PC-9 (cell line): ENCODE measurements at regions not wholly inside any gene's neighbourhood (a gene's known extent, or its start where the extent isn't known, plus 50 kb on each side); places are given as distances from the start of the nearest gene placed in this dataset.

Source experiments
- BruUV-seq: library from RNA; stranded (reverse); fragments of 400-500 nt; replicated peaks from 2 replicates; lab custom pipeline; 2021; lab: Mats Ljungman, UMichigan
- CTCF ChIA-PET: fragments of 300-600 bp; sonication (Branson Sonifier 250); formaldehyde crosslinking; loops from one replicate; lab custom pipeline; 2022; ENCODE audit warnings: antibody characterized with exemption; lab: Charles Lee
- POLR2A ChIA-PET: fragments of 300-600 bp; sonication (Branson Sonifier 250); formaldehyde crosslinking; loops from one replicate; lab custom pipeline; 2022; ENCODE audit warnings: antibody characterized with exemption; ENCODE audit not compliant: unreplicated experiment; lab: Charles Lee
- DNase-seq, 2 experiments: peaks; one replicate each; pipeline versions ENCODE4 v3.0.0 to v3.0.0-alpha.2; 2015 to 2022; ENCODE audit warnings: mixed read lengths in 1 of 2
- H2AFZ ChIP-seq: fragments of 200-600 bp; sonication (generic); 2 replicates; pipeline ENCODE4 v1.8.1; 2017; ENCODE audit warnings: antibody characterized with exemption
- H3F3A ChIP-seq: fragments of 200-600 bp; sonication (generic); 2 replicates; pipeline ENCODE4 v1.8.1; 2017; ENCODE audit warnings: antibody characterized with exemption, mild to moderate bottlenecking, low read depth; ENCODE audit not compliant: insufficient read depth
- H3K27ac ChIP-seq: fragments of 200-600 bp; sonication (generic); 2 replicates; pipeline ENCODE4 v1.6.1; 2016; ENCODE audit warnings: mixed run types
- H3K27me3 ChIP-seq: fragments of 200-600 bp; sonication (generic); 2 replicates; pipeline ENCODE4 v1.6.1; 2016; ENCODE audit warnings: low read depth, mixed run types; ENCODE audit not compliant: insufficient read depth
- H3K36me3 ChIP-seq: fragments of 200-600 bp; sonication (generic); 2 replicates; pipeline ENCODE4 v1.6.1; 2016; ENCODE audit warnings: low read depth, mixed run types
- H3K4me1 ChIP-seq: fragments of 200-600 bp; sonication (generic); replicated peaks from 2 replicates; pipeline ENCODE4 v1.6.1; 2016; ENCODE audit warnings: mixed run types; ENCODE audit not compliant: insufficient read depth
- H3K4me2 ChIP-seq: fragments of 200-600 bp; sonication (generic); 2 replicates; pipeline ENCODE4 v1.6.1; 2017; ENCODE audit warnings: mixed run types
- H3K4me3 ChIP-seq: fragments of 200-600 bp; sonication (generic); 2 replicates; pipeline ENCODE4 v1.6.1; 2016; ENCODE audit warnings: mixed run types
- H3K79me2 ChIP-seq: fragments of 200-600 bp; sonication (generic); 2 replicates; pipeline ENCODE4 v1.6.1; 2017; ENCODE audit warnings: low read depth, mixed run types
- H3K9me2 ChIP-seq: fragments of 200-600 bp; sonication (generic); 2 replicates; pipeline ENCODE4 v1.8.1; 2017; ENCODE audit warnings: mild to moderate bottlenecking; ENCODE audit not compliant: insufficient read depth
- H3K9me3 ChIP-seq: fragments of 200-600 bp; sonication (generic); 2 replicates; pipeline ENCODE4 v1.8.1; 2016; ENCODE audit warnings: low read depth; ENCODE audit not compliant: insufficient read depth
- H4K20me1 ChIP-seq: fragments of 200-600 bp; sonication (generic); 2 replicates; pipeline ENCODE4 v1.8.1; 2017; ENCODE audit not compliant: insufficient read depth
- CTCF ChIP-seq: fragments of 200-600 bp; sonication (generic); conservative IDR thresholded peaks from 2 replicates; pipeline ENCODE4 v1.6.1; 2017; ENCODE audit warnings: mixed run types, antibody characterized with exemption, mild to moderate bottlenecking, moderate library complexity
- EZH2 ChIP-seq: fragments of 200-600 bp; sonication (generic); IDR thresholded peaks from 2 replicates; pipeline ENCODE4 v1.8.0; 2017; ENCODE audit warnings: antibody characterized with exemption, low read depth
- intact Hi-C: fragments of 100-400 bp; cut with micrococcal nuclease; formaldehyde crosslinking; loops from one replicate; pipeline ENCODE4 v1.10.0; 2022; ENCODE audit not compliant: unreplicated experiment

- no peaks in the 10 kb centered on the region for H3K9me2 ChIP-seq
- peaks cover 13% of the 10 kb centered on the region for H3K4me1 ChIP-seq
- H3F3A ChIP-seq, result peaks cover 11% of the 10 kb centered on the region
- H3K9me3 ChIP-seq, result no peaks in the 10 kb centered on the region
- H4K20me1 ChIP-seq, result no peaks in the 10 kb centered on the region
- CTCF ChIA-PET, result no interaction called here
- POLR2A ChIA-PET, result no interaction called here
- H3K36me3 ChIP-seq, result no peaks in the 10 kb centered on the region
- DNase-seq, result no peak
- H3K4me2 ChIP-seq, result no peak overlapping the region
- H3K79me2 ChIP-seq, result no peaks in the 10 kb centered on the region
- no peak for TF ChIP-seq CTCF
- TF ChIP-seq EZH2, result no peak
- no peak overlapping the region for H2AFZ ChIP-seq
- intact Hi-C loops, result no loop called here
- no peak overlapping the region for H3K4me3 ChIP-seq
- no TSS peak for BruUV-seq
- H3K27ac ChIP-seq, result no peak overlapping the region
- no peaks in the 10 kb centered on the region for H3K27me3 ChIP-seq
Measured at GRCh38 chr17:65366102-65366844, 195.2 kb downstream of the AXIN2 start.

- Histone ChIP-seq H3K79me2 (no peaks in the 10 kb centered on the region), H3K27me3 (no peaks in the 10 kb centered on the region), H2AFZ (no peak overlapping the region), H3K27ac (no peak overlapping the region), H3K4me2 (no peak overlapping the region), H3K9me2 (no peaks in the 10 kb centered on the region), H3K4me3 (no peak overlapping the region), H3K9me3 (no peaks in the 10 kb centered on the region), H3K36me3 (no peaks in the 10 kb centered on the region), H3F3A (peaks cover 11% of the 10 kb centered on the region), H4K20me1 (no peaks in the 10 kb centered on the region), H3K4me1 (peaks cover 13% of the 10 kb centered on the region)
- intact Hi-C loops, result no loop called here
- DNase-seq, result no peak
- ChIA-PET CTCF (no interaction called here), POLR2A (no interaction called here)
- no TSS peak for BruUV-seq
- TF ChIP-seq EZH2, result no peak
- no peak for TF ChIP-seq CTCF
Measured at GRCh38 chr17:65365169-65365568, 196.3 kb downstream of the AXIN2 start.

GRCh38 chr17:65364438-65364837 lies 197.0 kb downstream of the AXIN2 start:
- no peaks in the 10 kb centered on the region for H3K9me3 ChIP-seq
- H2AFZ ChIP-seq, result no peak overlapping the region
- TF ChIP-seq CTCF (no peak), EZH2 (no peak)
- intact Hi-C loops, result loop anchor here (5.0 kb wide), 1 partner anchor 132 kb away; no protein-coding TSS in a partner anchor
- no peaks in the 10 kb centered on the region for H3K79me2 ChIP-seq
- no TSS peak for BruUV-seq
- no peaks in the 10 kb centered on the region for H3K36me3 ChIP-seq
- H3K4me2 ChIP-seq, result no peak overlapping the region
- ChIA-PET POLR2A (no interaction called here), CTCF (no interaction called here)
- H3K4me3 ChIP-seq, result no peak overlapping the region
- H3K27ac ChIP-seq, result no peak overlapping the region
- peaks cover 12% of the 10 kb centered on the region for H3F3A ChIP-seq
- DNase-seq, result no peak
- no peaks in the 10 kb centered on the region for H3K27me3 ChIP-seq
- no peaks in the 10 kb centered on the region for H4K20me1 ChIP-seq
- H3K4me1 ChIP-seq, result peaks cover 19% of the 10 kb centered on the region
- no peaks in the 10 kb centered on the region for H3K9me2 ChIP-seq
